ENCODE measurements at regions not wholly inside any gene's neighbourhood (a gene's known extent, or its start where the extent isn't known, plus 50 kb on each side); places are given as distances from the start of the nearest gene placed in this dataset.

DNA sequence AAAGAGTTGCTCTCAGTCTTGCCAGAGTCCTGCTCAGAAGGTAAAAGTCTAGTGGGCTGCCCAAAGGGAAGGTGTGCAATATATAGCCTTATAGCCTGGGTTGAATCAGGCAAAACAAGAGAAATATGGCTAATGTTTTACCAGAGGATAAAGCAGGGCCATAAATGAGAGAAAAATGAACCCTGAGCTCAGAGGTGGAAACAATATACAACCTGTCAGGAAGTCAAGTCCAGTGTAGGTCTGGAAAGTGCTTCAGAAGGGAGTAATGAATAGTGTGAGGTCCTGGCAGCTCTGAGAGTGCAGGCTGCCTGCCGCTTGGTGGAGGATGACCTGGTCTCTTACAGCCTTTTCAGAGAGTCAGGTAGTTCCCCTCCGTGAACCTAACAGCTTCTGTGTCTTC is 177.8 kb upstream of the TNC start:
- TF ChIP-seq, protein P1, sequence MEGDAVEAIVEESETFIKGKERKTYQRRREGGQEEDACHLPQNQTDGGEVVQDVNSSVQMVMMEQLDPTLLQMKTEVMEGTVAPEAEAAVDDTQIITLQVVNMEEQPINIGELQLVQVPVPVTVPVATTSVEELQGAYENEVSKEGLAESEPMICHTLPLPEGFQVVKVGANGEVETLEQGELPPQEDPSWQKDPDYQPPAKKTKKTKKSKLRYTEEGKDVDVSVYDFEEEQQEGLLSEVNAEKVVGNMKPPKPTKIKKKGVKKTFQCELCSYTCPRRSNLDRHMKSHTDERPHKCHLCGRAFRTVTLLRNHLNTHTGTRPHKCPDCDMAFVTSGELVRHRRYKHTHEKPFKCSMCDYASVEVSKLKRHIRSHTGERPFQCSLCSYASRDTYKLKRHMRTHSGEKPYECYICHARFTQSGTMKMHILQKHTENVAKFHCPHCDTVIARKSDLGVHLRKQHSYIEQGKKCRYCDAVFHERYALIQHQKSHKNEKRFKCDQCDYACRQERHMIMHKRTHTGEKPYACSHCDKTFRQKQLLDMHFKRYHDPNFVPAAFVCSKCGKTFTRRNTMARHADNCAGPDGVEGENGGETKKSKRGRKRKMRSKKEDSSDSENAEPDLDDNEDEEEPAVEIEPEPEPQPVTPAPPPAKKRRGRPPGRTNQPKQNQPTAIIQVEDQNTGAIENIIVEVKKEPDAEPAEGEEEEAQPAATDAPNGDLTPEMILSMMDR (IDR thresholded peaks at IDR 0.05; ENCODE audit: low read depth, low read length) = no peak
- Histone ChIP-seq H3K9me3 (0 out of 2 replicates have a peak, but pooled peaks cover 2% of the 10 kb centered on the region), H3K4me3 (ENCODE audit: low read depth, low read length) (no peak overlapping the region), H3K4me1 (no peaks in the 10 kb centered on the region), H3K27me3 (no peaks in the 10 kb centered on the region), H3K36me3 (no peaks in the 10 kb centered on the region)
- no peak for DNase-seq

DNA sequence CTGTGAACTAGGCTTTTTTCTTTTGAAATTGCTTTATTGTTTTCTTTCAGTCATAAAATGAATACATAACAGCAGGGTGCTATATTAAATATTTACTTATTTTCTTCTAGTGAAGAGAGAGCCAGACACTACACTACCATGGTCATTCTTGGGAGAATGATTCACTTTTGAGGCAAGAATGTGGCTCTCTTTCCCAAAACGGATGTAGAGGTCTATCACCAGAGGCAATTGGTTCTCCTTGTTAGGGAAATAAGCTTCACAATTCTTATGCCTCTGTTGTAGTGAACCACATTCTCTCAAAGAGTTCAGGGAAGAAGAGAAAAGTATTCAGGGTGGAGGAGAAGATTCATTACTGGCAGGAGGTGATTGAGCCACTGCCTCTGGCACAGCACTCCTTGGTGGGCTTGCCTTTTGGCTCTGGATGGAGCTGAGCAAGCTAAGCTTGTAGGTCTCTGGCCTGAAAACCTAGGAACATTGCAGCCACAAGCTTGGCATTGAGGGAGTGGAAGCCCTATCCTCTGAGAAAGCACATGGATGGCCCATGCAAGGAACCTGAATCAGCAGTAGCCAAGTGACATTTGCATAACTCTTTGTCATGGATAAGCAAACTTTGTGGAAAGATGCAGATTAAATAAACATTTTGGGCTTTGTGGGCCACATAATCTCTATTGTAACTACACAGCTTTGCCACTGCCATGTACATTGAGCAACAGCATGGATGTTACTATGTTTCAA is 179.0 kb upstream of the TNC start:
- TF ChIP-seq, protein P1 (IDR thresholded peaks at IDR 0.05; ENCODE audit: low read depth, low read length) = no peak
- no peak for DNase-seq
- H3K4me3 ChIP-seq (ENCODE audit: low read depth, low read length) = no peak overlapping the region
- H3K27me3 ChIP-seq = no peaks in the 10 kb centered on the region
- H3K4me1 ChIP-seq = no peaks in the 10 kb centered on the region
- H3K9me3 ChIP-seq = 0 out of 2 replicates have a peak, but pooled peaks cover 2% of the 10 kb centered on the region
- no peaks in the 10 kb centered on the region for H3K36me3 ChIP-seq

DNA sequence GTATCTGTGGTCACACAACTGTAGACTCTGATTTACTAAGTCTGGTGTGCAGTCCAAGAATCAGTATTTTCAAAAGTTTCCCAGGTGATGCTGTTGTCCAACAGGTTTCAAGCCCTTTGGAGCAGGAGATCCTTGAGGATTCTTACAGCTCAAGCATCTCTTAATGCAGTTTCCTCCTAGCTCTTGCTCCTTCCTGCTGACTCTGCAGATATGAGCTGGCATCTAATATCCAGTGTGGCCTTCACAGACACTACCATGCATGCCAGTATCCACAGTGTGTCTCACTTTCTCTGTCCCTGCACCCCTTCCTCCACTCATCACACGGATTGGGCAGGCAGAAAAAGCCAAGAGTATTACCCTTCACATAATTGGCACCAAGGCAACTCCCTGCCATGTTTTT is 182.2 kb upstream of the TNC start:
- Histone ChIP-seq H3K9me3 (0 out of 2 replicates have a peak, but pooled peaks cover 2% of the 10 kb centered on the region), H3K36me3 (no peaks in the 10 kb centered on the region), H3K4me1 (no peaks in the 10 kb centered on the region), H3K4me3 (ENCODE audit: low read depth, low read length) (no peak overlapping the region), H3K27me3 (no peaks in the 10 kb centered on the region)
- no peak for DNase-seq
- TF ChIP-seq, protein P1 (IDR thresholded peaks at IDR 0.05; ENCODE audit: low read depth, low read length) = no peak

DNA sequence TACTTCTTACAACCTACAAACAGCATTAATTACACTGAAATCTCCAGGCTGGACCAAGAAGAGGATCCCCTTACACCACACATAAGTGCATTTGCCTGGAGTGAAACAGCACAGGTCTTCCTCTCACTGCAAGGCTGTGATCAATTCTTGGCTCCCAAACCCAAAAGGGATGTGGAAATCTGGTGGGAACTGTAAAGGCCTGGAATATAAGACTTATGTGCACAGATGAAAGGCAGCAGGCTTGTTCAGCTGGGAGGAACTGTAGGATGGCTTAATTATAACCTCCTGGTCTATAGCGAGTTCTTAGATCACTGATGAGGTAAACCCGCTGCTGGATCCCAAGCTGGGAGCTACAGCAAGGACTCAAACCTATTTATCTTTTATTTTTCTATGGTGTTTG is 182.9 kb upstream of the TNC start:
- H3K36me3 ChIP-seq = no peaks in the 10 kb centered on the region
- TF ChIP-seq, protein P1 (IDR thresholded peaks at IDR 0.05; ENCODE audit: low read depth, low read length) = no peak
- H3K27me3 ChIP-seq = no peaks in the 10 kb centered on the region
- no peaks in the 10 kb centered on the region for H3K4me1 ChIP-seq
- H3K9me3 ChIP-seq = 0 out of 2 replicates have a peak, but pooled peaks cover 2% of the 10 kb centered on the region
- H3K4me3 ChIP-seq (ENCODE audit: low read depth, low read length) = no peak overlapping the region
- no peak for DNase-seq

DNA sequence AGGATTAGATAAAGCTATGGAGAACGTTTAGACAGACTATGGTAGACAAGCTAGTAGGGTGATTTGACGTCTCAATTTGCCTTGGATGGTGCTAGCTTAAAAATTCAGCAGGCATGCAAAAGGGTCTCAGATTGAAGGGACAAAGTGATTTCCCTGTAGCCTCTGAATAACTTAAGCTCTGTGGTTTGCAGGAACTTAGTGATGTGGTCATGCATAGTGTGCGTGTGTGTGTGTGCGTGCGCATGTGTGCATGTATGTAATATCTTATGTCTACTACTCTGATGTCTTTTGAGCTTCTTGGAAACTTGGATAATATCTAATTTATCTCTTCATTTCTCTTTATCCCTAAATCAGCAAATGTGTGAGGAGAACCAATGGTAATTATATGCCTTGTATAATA is 183.6 kb upstream of the TNC start:
- no peak for DNase-seq
- Histone ChIP-seq H3K9me3 (0 out of 2 replicates have a peak, but pooled peaks cover 2% of the 10 kb centered on the region), H3K4me3 (ENCODE audit: low read depth, low read length) (no peak overlapping the region), H3K27me3 (no peaks in the 10 kb centered on the region), H3K36me3 (no peaks in the 10 kb centered on the region), H3K4me1 (no peaks in the 10 kb centered on the region)
- TF ChIP-seq, protein P1 (IDR thresholded peaks at IDR 0.05; ENCODE audit: low read depth, low read length) = no peak

DNA sequence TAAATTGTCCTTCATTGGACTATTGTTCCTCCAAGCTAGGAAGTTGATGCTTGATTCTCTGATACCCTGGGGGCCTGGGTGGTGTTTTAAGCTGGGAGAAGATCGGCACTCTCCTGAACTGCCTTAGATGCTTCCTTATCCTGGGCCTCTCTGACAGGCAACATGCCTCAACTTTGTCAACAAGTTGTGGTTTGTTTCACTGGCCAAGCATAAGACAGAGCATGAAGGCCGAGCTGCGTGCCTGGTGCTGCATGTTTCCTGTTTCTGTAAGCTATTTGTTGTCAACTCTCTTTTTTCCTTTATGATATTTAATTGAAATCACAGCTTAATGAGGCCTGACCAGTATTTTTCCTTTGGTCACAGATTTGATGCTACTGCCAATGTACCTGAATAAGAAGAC is 187.6 kb upstream of the TNC start:
- no peaks in the 10 kb centered on the region for H3K36me3 ChIP-seq
- H3K9me3 ChIP-seq = no peaks in the 10 kb centered on the region
- no peak overlapping the region for H3K4me3 ChIP-seq (ENCODE audit: low read depth, low read length)
- no peaks in the 10 kb centered on the region for H3K27me3 ChIP-seq
- TF ChIP-seq, protein P1 (IDR thresholded peaks at IDR 0.05; ENCODE audit: low read depth, low read length) = no peak
- no peaks in the 10 kb centered on the region for H3K4me1 ChIP-seq
- DNase-seq = no peak
